Omental fat pad (tissue), 3 donors: ENCODE measurements at regions not wholly inside any gene's neighbourhood (a gene's known extent, or its start where the extent isn't known, plus 50 kb on each side); places are given as distances from the start of the nearest gene placed in this dataset.

Experiments
- ATAC-seq: fragments of 150-250 bp; one replicate; pipeline ENCODE4 v1.9.1; 2016; ENCODE audit warnings: mild to moderate bottlenecking, moderate library complexity; ENCODE audit not compliant: low FRiP score
- DNase-seq: peaks from one replicate; pipeline ENCODE4 v3.0.0-alpha.2; 2019; ENCODE audit warnings: low spot score
- TF ChIP-seq, protein P1 (sequence below), 3 donors: fragments of 450-650 bp; IDR thresholded peaks; one replicate each; pipeline ENCODE4 v1.5.1; 2016 to 2017; ENCODE audit warnings: antibody characterized with exemption in 3 of 3, mild to moderate bottlenecking in 3 of 3, moderate library complexity in 2 of 3

DNA sequence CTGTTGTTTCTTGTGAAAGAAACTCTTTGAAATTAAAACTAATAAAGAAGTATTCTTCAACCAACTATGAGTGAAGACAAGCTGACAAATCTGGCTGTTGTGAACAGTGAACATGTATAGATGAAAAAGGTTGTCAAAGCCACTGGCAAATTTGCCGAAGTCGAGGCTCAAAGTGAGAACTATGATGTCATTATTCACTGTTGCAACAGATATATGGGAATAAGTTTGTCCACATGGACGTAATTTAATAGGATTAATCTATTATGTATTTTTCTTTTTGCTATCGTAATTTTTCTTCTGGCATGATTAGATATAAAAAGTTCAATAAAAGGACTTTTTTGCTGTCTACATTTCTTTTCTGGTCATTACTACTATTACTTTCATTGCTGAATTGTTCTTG lies 223.2 kb upstream of the ZNF507 start:
- ATAC-seq (no peak), DNase-seq (no peak)
- TF ChIP-seq, protein P1, sequence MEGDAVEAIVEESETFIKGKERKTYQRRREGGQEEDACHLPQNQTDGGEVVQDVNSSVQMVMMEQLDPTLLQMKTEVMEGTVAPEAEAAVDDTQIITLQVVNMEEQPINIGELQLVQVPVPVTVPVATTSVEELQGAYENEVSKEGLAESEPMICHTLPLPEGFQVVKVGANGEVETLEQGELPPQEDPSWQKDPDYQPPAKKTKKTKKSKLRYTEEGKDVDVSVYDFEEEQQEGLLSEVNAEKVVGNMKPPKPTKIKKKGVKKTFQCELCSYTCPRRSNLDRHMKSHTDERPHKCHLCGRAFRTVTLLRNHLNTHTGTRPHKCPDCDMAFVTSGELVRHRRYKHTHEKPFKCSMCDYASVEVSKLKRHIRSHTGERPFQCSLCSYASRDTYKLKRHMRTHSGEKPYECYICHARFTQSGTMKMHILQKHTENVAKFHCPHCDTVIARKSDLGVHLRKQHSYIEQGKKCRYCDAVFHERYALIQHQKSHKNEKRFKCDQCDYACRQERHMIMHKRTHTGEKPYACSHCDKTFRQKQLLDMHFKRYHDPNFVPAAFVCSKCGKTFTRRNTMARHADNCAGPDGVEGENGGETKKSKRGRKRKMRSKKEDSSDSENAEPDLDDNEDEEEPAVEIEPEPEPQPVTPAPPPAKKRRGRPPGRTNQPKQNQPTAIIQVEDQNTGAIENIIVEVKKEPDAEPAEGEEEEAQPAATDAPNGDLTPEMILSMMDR (IDR thresholded peaks at IDR 0.05): no peak

GRCh38 chr19:32123355-32123940 lies 222.0 kb upstream of the ZNF507 start:
- TF ChIP-seq, protein P1 (IDR thresholded peaks at IDR 0.05): no peak
- no peak for ATAC-seq
- DNase-seq: no peak

GRCh38 chr19:32124585-32124984 lies 220.8 kb upstream of the ZNF507 start:
- DNase-seq (no peak), ATAC-seq (no peak)

GRCh38 chr19:32129141-32129540 lies 216.3 kb upstream of the ZNF507 start:
- ATAC-seq: no peak
- TF ChIP-seq, protein P1 (IDR thresholded peaks at IDR 0.05): no peak
- no peak for DNase-seq

More at GRCh38 chr19:32124585-32124984, 220.8 kb upstream of the ZNF507 start:
- TF ChIP-seq, protein P1 (IDR thresholded peaks at IDR 0.05): no peak

DNA sequence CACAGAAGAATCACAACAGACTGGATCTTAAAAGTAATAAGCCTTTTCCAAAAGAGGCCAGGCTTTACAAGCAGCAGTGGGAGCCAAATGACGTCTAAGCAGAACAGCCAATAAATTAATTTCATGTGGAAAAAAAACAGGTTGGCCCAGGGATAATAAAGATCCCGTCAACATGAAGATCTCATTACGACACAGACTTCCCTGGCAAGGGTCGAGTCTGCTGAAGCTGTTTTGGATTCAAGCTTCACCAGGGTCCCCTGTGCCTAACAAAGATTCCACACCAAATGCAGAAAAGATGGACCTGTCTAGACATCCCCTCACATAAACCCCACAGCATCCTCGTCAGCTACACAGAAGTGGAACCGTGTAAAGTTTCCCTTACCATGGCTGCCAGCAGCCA lies 215.1 kb upstream of the ZNF507 start:
- DNase-seq: no peak
- TF ChIP-seq, protein P1 (IDR thresholded peaks at IDR 0.05): no peak
- no peak for ATAC-seq

DNA sequence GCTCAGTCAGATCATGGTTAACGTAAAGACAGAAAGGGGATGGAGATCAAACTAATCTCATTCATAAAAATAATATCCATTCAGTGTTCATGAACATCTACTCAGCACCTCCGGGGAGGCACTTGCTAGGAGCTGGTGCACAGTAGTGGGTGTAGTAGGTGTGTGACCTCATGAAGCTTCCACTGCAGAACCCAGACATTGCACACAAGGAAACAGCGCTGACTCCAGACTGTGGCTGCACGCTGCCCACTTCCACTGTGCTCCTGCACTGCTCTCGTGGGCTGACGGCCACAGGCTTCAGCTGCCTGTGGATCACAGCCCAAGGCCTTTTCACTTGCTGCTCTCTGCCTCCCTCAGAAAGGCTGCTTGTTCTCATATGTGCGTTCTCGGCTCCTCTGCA lies 214.4 kb upstream of the ZNF507 start:
- TF ChIP-seq, protein P1 (IDR thresholded peaks at IDR 0.05): no peak
- DNase-seq: no peak
- no peak for ATAC-seq

- DNase-seq (no peak), ATAC-seq (no peak)
- TF ChIP-seq, protein P1 (IDR thresholded peaks at IDR 0.05): no peak
These were observed 207.0 kb upstream of the ZNF507 start for GRCh38 chr19:32138416-32138815.
